ENCODE measurements at regions not wholly inside any gene's neighbourhood (a gene's known extent, or its start where the extent isn't known, plus 50 kb on each side); places are given as distances from the start of the nearest gene placed in this dataset.
A peak's percentile ranks its signal among the peaks of the same experiment; 100 is the strongest.
"Not testable (repeated sequence)": the region's sequence is repeated elsewhere in the genome, so short reads cannot be mapped to it uniquely, and the experiment has no call there.

- no peak for DNase-seq (ENCODE audit: extremely low read depth in 1 of 2, low read depth in 1 of 2)
Observed at GRCh38 chr15:69704229-69704628, 251.6 kb downstream of the RPLP1 start.

DNA sequence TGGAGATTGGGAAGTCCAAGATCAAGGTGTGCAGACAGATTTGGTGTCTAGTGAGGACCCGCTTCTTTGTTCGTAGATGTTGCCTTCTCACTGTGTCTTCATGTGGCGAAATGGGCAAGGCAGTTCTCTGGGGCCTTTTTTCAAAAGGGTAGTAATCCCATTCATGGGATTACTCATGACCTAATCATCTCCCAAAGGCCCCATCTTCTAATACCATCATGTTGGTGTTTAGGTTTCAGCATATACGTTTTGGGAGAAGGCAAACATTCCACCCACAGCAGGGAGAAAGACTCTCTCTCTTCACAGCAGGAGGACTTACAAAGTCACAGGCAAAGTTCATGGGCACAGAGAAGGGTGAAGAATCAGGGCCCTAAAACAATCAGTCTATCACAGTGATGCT lies 252.1 kb downstream of the RPLP1 start:
- no peak for DNase-seq (ENCODE audit: extremely low read depth in 1 of 2, low read depth in 1 of 2)

GRCh38 chr15:69706353-69707097 lies 253.9 kb downstream of the RPLP1 start:
- DNase-seq (ENCODE audit: extremely low read depth in 1 of 2, low read depth in 1 of 2): no peak

- DNase-seq (ENCODE audit: extremely low read depth in 1 of 2, low read depth in 1 of 2): not testable (repeated sequence)
Observed at GRCh38 chr15:69707241-69707640, 254.6 kb downstream of the RPLP1 start.

DNA sequence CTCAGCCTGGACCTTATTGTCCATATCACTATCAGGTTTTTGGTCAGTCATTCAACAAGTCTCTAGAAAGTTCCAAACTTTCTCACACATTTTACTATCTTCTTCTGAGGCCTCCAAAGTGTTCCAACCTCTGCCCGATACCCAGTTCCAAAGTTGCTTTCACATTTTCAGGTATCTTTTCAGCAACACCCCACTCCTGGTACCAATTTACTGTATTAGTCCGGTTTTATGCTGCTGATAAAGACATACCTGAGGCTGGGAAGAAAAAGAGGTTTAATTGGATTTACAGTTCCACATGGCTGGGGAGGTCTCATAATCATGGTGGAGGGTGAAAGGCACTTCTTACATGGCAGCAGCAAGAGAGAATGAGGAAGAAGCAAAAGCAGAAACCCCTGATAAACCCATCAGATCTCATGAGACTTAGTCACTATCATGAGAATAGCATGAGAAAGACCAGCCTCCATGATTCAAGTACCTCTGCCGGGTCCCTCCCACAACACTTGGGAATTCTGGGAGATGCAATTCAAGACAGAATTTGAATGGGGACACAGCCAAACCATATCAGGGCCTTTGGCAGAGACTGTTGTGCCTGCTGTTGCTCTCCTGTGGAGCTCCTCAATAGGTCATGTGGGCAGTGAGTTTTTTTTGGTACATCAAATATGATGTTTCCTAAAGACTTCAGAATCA lies 256.0 kb downstream of the RPLP1 start:
- not testable (repeated sequence) for DNase-seq (ENCODE audit: extremely low read depth in 1 of 2, low read depth in 1 of 2)

GRCh38 chr15:69712991-69713390 lies 260.4 kb downstream of the RPLP1 start:
- no peak for DNase-seq (ENCODE audit: extremely low read depth in 1 of 2, low read depth in 1 of 2)

DNA sequence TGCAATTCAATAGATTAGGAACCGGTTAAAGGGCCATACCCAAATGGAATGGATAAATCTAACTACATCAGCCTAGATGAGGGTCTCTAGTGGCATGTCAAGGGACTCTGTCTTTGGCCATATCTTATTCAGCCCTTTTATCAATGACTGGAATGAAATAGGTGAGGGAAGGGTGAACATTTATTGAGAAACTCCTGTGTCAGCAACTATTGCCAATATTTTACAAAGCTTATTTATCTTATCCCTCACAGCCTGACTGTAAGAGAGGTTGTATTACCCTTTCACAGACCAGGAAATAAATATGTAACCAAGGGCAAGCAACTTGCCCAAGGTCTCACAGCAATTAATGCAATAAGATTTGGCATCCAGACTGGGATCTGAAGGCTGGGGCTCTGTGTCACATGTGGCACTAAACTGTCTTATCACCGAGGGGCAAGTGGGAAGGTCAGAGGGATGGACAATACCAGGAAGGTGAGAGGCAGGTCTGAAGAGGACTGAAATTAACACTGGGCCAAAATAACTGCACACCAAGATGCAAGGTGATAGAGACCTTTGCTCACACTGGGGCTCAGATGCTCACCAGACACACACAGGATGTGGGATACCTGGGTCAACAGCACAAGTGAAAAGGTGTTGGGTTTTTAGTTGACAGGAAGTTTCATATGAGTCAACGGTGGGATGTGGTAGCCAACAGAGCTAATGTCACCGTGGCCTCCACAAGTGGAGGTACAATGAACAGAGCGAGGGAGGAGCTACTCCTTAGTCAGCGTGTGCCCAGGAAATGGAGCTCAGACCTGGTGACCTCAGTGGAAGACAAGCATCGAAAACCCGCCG lies 261.3 kb downstream of the RPLP1 start:
- peak; percentile 33 to 75 for DNase-seq (ENCODE audit: extremely low read depth in 1 of 2, low read depth in 1 of 2)

DNA sequence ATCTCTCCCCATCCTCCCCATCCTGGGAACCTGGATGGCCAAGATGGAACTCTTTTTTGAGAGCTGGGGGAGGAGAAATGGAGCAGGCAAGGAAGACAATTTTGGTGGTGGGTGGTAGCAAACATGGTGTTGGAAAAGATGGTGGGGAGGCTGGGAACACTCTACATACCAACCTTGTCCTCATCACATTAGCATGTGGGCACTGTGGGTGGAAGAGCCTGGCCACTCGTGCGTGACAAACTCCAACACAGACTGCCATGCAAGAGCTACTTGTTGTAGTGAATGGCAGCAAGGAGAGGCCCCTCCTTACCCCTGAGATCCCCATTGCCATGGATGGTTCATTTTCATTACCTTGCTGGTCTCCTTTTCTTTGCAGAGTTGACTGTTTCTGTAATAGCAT lies 262.6 kb downstream of the RPLP1 start:
- no peak for DNase-seq (ENCODE audit: extremely low read depth in 1 of 2, low read depth in 1 of 2)

DNA sequence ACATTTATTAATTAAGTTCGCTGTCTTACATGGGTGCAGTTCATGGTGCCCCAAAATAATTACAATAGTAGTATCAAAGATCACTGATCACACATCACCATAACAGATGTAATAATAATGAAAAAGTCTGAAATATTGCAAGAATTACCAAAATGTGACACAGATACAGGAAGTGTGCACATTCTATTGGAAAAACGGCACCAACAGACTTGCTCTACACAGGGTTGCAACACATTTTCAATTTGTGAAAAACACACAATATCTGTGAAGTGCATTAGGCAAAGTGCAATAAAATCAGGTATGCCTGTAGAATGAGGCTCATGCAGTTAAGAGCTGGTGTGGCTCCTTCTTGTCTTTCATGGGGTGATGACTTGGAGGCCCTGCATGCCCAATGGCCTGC lies 265.8 kb downstream of the RPLP1 start:
- no peak for DNase-seq (ENCODE audit: extremely low read depth in 1 of 2, low read depth in 1 of 2)

- DNase-seq (ENCODE audit: extremely low read depth in 1 of 2, low read depth in 1 of 2): no peak
Observed at GRCh38 chr15:69718916-69719315, 266.3 kb downstream of the RPLP1 start.

DNA sequence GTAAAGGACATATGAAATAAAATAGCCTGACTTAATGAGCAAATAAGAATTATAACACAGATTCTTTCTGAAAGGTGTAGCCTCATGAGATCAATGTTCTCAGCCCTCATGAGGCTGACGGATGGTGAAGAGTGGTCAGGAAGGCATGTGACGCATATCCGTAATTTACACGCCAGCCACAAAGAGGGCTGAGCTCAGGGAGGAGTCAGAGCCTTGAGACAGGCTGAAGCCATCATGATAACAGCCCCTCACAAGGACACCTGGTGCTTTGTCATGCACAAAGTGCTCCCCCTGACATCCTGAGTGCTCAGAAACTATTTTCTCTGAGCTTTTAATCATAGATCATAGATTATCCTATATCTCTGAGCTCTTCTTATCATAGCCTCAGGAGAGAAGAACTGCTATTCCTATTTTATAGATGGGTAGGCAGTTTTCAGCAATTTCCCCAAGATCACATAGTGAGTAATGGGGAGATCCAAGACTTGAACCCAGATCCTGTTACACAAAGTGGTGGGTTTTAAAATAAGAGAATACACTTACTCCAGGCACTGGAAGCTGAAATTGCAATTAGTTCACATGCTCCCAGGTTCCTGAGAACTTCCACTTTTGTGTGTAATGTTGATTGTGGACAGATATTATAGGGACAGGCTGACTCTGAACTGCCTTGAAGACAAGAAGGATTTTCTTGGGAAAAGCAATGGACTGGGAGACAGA lies 267.1 kb downstream of the RPLP1 start:
- DNase-seq (ENCODE audit: extremely low read depth in 1 of 2, low read depth in 1 of 2): peak; percentile 33 to 63

- DNase-seq (ENCODE audit: extremely low read depth in 1 of 2, low read depth in 1 of 2): no peak
Observed at GRCh38 chr15:69720536-69720935, 267.9 kb downstream of the RPLP1 start.

DNA sequence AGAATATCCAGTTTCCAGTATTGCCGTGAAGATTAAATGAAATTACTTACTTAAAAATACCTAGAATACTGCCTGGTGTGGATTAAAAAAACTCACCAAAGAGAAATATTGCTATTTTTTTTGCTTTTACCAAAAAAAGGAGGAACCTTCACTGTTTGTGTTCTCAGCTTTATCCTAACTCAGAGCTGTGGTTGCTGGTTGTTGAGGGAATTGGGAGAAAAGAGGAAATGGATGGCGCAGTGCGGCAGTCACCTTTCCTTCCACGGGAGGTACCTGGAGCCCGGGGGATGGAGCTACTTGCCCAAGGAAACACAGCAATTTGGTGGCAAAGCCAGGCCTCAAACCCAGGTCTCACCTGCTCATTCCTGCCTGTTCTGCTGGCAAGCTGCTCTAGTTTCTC lies 270.3 kb downstream of the RPLP1 start:
- no peak for DNase-seq (ENCODE audit: extremely low read depth in 1 of 2, low read depth in 1 of 2)

GRCh38 chr15:69723404-69724096 lies 270.9 kb downstream of the RPLP1 start:
- DNase-seq (ENCODE audit: extremely low read depth in 1 of 2, low read depth in 1 of 2): no peak

DNA sequence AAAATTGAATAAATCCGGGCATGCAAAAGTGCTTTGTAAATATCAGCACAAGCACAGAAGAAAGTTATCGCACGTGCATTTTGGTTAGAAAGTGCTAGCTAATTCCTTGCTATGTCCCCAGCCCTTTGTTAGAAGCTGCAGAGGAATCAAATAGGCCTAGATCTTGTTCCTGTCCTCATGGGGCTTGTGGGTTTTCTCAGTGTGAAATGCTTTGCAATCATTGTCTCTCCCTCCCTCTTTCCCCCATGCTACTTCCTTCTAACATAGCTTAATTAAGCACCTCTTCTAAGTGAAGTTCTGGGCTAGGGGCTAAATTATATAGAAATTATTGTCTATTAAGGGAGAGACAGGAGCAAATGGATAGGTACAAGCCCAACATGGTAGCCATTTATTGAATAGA lies 271.7 kb downstream of the RPLP1 start:
- DNase-seq (ENCODE audit: extremely low read depth in 1 of 2, low read depth in 1 of 2): no peak

DNA sequence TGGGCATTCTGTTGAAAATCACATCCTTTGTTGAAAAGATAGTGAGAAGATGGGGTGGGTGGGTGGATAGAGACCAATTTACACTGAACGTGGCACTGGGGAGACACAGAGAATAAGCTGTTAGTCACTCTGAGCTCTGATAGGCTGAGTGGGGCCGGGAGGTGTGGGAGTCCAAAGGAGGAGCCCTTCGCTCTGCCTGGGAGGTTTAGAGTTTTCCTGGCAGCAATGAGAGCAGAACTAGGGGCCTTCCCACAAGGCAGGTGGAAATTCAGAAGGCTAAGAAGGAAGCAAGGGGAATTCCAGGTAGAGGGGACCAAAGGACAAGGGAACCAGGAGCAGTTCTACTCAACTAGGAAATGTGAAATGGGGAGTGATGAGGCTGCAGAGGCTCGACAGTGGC lies 272.7 kb downstream of the RPLP1 start:
- no peak for DNase-seq (ENCODE audit: extremely low read depth in 1 of 2, low read depth in 1 of 2)

DNA sequence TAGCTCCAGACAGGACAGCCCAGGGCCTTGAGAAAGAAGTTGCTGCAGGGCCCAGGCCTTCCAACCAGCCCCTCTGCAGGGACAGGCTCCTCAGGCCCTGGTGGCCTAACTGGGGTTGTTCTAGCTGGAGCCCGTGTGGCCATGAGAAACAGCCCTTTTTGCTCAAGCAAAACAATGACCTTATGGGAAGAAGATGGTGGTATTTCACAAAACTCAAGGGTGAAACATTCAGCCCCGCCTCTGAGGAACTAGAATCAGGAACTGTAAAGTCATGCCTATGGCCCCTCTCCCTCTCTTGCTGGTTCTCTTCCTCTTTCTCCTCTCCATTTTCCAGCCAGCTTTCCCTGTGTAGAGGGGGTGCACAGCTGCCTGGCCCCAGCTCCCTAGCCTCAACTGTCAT lies 273.3 kb downstream of the RPLP1 start:
- DNase-seq (ENCODE audit: extremely low read depth in 1 of 2, low read depth in 1 of 2): no peak

DNA sequence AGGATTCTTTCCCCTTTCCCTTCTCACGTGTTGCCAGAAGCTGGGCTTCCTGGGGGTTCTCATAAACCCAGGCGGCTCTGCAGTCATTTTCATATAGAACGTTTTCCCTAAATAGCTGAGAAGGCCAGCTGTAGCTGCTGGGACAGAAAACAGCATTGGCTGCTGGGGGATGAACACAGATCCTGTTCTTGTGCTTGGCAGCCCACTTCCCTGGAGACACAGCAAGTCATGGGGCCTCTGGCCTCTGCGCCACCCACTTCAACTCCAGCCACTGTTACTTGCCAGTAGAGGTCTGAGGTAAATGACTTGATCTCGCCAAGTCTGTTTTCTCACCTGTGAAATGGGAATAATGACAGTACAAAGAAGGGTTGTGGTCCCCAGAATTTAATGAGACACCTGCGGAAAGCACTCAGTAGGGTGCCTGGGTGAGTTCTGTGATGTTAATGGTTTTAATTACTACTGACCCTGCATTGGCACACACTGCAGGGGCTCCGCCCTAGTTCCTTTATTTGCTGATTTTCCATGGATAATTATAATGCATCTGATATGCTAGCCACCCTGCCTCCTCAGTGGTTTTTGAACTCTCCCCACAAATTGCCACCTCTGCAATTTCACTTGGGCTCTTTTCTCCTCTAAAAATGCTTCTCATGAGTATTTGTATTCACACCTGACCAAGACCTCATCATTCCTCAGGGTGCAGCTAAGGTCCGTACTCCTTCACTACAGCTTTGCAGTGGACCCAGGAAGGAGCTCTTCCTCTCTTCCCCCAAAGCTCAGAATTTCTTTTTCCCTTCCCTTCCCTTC lies 274.7 kb downstream of the RPLP1 start:
- no peak for DNase-seq (ENCODE audit: extremely low read depth in 1 of 2, low read depth in 1 of 2)

DNA sequence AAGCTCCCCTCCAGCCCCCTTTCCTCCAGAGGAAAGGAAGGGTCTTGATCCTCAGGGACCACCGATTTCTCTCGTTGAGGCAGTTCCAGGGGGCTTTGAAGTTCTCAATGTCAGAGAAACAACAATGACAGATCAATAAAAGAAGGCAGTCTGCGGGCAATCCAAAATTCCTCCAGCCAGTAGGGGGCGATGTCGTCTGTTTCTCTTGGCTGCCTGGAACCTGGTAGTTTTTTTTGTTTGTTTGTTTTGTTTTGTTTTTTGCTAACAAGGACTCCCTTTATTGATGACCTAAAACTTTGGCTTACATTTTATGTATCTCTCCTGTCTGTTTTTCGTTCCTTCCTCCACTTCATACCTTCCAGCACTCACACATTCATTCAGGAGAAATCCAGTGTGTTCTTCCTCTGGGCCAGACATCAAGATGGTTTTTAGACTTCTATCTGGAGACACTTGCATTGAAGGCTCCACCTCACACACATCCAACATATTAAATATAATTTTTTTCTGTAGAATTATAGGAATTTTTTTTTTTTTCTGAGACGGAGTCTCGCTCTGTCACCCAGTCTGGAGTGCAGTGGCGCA lies 276.6 kb downstream of the RPLP1 start:
- DNase-seq (ENCODE audit: extremely low read depth in 1 of 2, low read depth in 1 of 2): peak in 1 of 2 donors; percentile 46

All from stimulated activated CD8-positive, alpha-beta memory T cell treated with anti-CD3 and anti-CD28 coated beads, Interleukin-7, amount 100 ng/mL, for 48 hours (primary cell).